Retinal pigment epithelial cell (primary cell): ENCODE measurements at regions not wholly inside any gene's neighbourhood (a gene's known extent, or its start where the extent isn't known, plus 50 kb on each side); places are given as distances from the start of the nearest gene placed in this dataset.

Experiments used
- DNase-seq: peaks from one replicate; pipeline ENCODE4 v3.0.0-alpha.2; 2010; ENCODE audit warnings: low read depth
- H3K4me3 ChIP-seq: 2 replicates; pipeline ENCODE4 v1.5.1; 2011; ENCODE audit warnings: mild to moderate bottlenecking, low read length, control low read depth, moderate library complexity
- TF ChIP-seq, protein P1 (sequence below): conservative IDR thresholded peaks from 2 replicates; pipeline ENCODE4 v1.5.1; 2011; ENCODE audit warnings: low read depth, low read length, control low read depth, inconsistent platforms

- TF ChIP-seq, protein P1, sequence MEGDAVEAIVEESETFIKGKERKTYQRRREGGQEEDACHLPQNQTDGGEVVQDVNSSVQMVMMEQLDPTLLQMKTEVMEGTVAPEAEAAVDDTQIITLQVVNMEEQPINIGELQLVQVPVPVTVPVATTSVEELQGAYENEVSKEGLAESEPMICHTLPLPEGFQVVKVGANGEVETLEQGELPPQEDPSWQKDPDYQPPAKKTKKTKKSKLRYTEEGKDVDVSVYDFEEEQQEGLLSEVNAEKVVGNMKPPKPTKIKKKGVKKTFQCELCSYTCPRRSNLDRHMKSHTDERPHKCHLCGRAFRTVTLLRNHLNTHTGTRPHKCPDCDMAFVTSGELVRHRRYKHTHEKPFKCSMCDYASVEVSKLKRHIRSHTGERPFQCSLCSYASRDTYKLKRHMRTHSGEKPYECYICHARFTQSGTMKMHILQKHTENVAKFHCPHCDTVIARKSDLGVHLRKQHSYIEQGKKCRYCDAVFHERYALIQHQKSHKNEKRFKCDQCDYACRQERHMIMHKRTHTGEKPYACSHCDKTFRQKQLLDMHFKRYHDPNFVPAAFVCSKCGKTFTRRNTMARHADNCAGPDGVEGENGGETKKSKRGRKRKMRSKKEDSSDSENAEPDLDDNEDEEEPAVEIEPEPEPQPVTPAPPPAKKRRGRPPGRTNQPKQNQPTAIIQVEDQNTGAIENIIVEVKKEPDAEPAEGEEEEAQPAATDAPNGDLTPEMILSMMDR = no peak
- no peak overlapping the region for H3K4me3 ChIP-seq
- DNase-seq = no peak
These were observed 217.2 kb downstream of the XPNPEP1 start for GRCh38 chr10:109706026-109706560.

- DNase-seq = no peak
- no peak overlapping the region for H3K4me3 ChIP-seq
- TF ChIP-seq, protein P1 = no peak
These were observed 221.6 kb downstream of the XPNPEP1 start for GRCh38 chr10:109701633-109702215.

DNA sequence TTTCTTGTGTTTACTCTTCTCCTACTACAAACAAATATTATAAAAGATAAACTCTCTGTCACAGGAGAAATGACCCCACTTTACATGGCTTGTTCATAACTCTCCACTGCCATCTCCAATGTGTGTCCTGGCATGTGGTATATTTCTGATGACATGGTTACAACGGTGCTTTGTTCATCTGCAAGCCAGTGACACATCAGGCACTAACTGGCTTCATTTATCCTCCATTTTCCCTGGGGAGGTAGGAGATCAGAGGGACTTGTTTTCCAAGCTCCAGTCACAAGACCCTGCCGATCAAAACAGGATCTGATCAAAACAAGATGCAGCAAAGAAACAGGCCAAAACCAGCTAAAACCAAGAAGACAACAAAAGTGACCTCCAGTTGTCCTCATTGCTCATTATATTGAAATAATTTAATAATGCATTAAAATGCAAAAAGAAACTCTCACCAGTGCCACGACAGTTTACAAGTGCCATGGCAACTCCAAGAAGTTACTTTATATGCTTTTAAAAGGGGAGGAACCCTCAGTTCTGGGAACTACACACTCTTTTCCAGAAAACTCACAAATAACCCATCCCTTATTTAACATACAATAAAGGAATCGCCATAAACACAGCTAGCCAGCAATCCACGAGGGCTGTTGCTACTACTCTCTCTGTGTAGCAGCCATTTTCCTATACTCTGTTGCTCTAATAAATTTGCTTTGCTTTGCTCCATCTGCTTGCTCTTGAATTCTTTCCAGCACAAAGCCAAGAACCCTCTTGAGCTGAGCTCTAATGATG lies 224.2 kb downstream of the XPNPEP1 start:
- TF ChIP-seq, protein P1 = no peak
- H3K4me3 ChIP-seq = no peak overlapping the region
- no peak for DNase-seq

GRCh38 chr10:109698086-109698485 lies 225.2 kb downstream of the XPNPEP1 start:
- no peak for DNase-seq
- no peak overlapping the region for H3K4me3 ChIP-seq
- TF ChIP-seq, protein P1 = no peak

DNA sequence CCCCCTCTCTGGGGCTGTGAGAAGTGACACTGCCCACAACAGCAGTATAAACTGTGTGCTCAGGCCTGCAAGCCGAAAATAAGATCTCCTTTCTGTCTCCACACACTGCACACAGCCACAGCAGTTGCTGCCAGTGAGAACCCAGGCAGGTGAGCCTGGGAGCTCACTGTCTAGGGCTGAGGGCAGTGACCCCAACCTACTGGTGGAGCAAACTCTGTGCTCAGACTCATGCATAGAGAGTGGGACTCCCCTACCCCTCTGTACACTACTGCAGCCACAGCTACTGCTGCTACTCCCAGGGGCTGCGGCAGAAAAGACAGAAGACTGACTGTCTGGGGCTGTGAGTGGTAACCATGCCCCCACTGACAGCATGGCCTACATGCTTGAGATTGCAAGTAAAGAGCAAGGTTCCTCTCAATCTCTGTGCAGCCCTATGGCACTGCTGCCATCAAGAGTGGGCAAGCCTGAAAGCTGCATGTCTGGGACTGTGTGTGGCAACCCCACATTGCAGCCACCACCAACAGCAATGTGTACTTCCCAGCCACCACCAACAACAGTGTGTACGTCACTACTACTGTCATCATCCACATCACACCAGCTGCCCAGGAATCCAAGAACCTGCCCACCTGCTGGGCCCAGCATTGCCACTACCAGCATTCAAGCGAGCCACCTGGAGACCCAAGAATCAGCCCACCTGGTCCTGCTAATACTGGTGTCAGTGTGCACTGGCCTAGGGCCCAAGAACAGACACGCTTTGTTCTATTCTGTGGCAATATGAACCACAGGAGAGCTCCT lies 226.1 kb downstream of the XPNPEP1 start:
- DNase-seq = no peak
- H3K4me3 ChIP-seq = no peak overlapping the region
- TF ChIP-seq, protein P1 = no peak

DNA sequence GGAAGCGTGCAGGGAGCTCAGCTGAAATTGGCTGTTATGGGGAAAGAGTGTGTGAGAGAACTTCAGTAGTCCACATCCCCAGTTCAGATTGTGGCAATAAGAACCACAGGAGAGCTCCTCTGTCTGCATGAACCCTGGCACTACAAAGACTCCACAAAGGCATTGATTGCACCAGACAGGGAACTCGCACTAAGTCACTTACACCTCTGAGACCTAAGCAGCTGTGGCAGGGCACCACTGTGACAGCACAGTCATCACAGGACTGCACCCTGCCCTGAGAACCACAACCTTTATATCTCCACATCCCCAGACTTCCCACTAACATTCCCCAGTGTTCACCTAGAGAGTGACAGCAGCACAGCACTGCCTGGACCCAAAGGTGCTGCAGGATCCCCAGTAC lies 226.8 kb downstream of the XPNPEP1 start:
- DNase-seq = no peak
- no peak overlapping the region for H3K4me3 ChIP-seq
- TF ChIP-seq, protein P1 = no peak
